HuH-7 (cell line): ENCODE measurements at regions not wholly inside any gene's neighbourhood (a gene's known extent, or its start where the extent isn't known, plus 50 kb on each side); places are given as distances from the start of the nearest gene placed in this dataset.
A peak's percentile ranks its signal among the peaks of the same experiment; 100 is the strongest.
"Not testable (repeated sequence)": the region's sequence is repeated elsewhere in the genome, so short reads cannot be mapped to it uniquely, and the experiment has no call there.

Experiments
- DNase-seq: peaks from one replicate; pipeline ENCODE4 v3.0.0; 2011; ENCODE audit warnings: low spot score

GRCh38 chr14:25316007-25316406 is 266.1 kb upstream of the STXBP6 start:
- not testable (repeated sequence) for DNase-seq

- peak; percentile 5 for DNase-seq
These were observed 258.3 kb upstream of the STXBP6 start for GRCh38 chr14:25308244-25308643.

- DNase-seq: no peak
These were observed 254.0 kb upstream of the STXBP6 start for GRCh38 chr14:25303934-25304333.

GRCh38 chr14:25298238-25298637 is 248.3 kb upstream of the STXBP6 start:
- DNase-seq: no peak

GRCh38 chr14:25290154-25290553 is 240.2 kb upstream of the STXBP6 start:
- not testable (repeated sequence) for DNase-seq

- no peak for DNase-seq
These were observed 224.6 kb upstream of the STXBP6 start for GRCh38 chr14:25274529-25274928.

GRCh38 chr14:25267186-25267585 is 217.2 kb upstream of the STXBP6 start:
- DNase-seq: no peak

GRCh38 chr14:25259470-25259869 is 209.5 kb upstream of the STXBP6 start:
- DNase-seq: no peak

- no peak for DNase-seq
These were observed 202.8 kb upstream of the STXBP6 start for GRCh38 chr14:25252793-25253192.

GRCh38 chr14:25250516-25250915 is 200.6 kb upstream of the STXBP6 start:
- DNase-seq: no peak

GRCh38 chr14:25247609-25248008 is 197.7 kb upstream of the STXBP6 start:
- no peak for DNase-seq

- no peak for DNase-seq
These were observed 196.8 kb upstream of the STXBP6 start for GRCh38 chr14:25246751-25247150.

GRCh38 chr14:25239170-25239569 is 189.2 kb upstream of the STXBP6 start:
- no peak for DNase-seq

- DNase-seq: peak; percentile 17
These were observed 187.9 kb upstream of the STXBP6 start for GRCh38 chr14:25237845-25238244.

GRCh38 chr14:25233613-25234012 is 183.7 kb upstream of the STXBP6 start:
- DNase-seq: no peak

GRCh38 chr14:25231004-25231403 is 181.1 kb upstream of the STXBP6 start:
- no peak for DNase-seq

- no peak for DNase-seq
These were observed 176.3 kb upstream of the STXBP6 start for GRCh38 chr14:25226214-25226613.

GRCh38 chr14:25222256-25222655 is 172.3 kb upstream of the STXBP6 start:
- no peak for DNase-seq

- DNase-seq: no peak
These were observed 170.6 kb upstream of the STXBP6 start for GRCh38 chr14:25220514-25220913.

GRCh38 chr14:25215607-25216006 is 165.7 kb upstream of the STXBP6 start:
- DNase-seq: no peak

- DNase-seq: peak; percentile 28
These were observed 147.9 kb upstream of the STXBP6 start for GRCh38 chr14:25197885-25198284.

- no peak for DNase-seq
These were observed 130.3 kb upstream of the STXBP6 start for GRCh38 chr14:25180221-25180620.

GRCh38 chr14:25178255-25178654 is 128.3 kb upstream of the STXBP6 start:
- DNase-seq: no peak

- peak; percentile 19 for DNase-seq
These were observed 101.2 kb upstream of the STXBP6 start for GRCh38 chr14:25150934-25151790.
